ENCODE measurements at regions not wholly inside any gene's neighbourhood (a gene's known extent, or its start where the extent isn't known, plus 50 kb on each side); places are given as distances from the start of the nearest gene placed in this dataset.
"Not testable (repeated sequence)": the region's sequence is repeated elsewhere in the genome, so short reads cannot be mapped to it uniquely, and the experiment has no call there.

DNA sequence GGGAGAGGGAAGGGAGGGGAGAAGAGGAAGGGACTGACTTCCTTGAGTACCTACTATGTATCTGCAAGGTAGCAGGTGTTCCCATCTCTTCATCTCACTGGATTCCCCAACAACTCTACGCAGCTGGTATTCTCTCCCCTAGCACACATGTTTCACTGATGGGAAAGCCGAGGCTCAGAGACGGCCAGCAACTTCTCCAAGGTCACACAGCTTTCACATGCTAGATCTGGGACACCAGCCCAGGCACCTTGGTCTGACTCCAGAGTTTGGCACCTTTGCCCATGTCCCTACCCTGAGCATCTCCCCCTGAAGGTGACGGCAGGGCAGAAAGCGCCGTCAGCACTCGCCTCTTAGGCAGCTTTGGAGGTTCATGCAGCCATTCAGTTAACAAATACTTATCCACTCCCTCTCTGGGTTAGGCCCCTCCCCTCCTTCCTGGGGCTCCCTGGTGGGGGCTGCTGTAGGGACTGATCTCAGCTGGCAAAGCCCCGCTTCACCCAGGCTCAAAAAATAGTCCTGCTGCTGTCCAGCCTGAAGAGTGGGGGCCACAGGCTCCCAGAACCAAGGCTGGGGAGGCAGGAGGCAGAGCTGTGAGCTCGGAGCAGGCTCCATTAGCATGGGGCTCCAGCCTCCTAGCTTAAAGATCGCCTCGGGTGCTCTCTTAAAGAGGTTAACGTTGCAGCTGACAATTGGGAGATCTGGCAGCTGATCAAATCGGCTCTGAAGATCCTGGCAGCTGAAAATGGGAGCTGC lies 79.4 kb downstream of the IGLL1 start:
- DNase-seq = no peak

DNA sequence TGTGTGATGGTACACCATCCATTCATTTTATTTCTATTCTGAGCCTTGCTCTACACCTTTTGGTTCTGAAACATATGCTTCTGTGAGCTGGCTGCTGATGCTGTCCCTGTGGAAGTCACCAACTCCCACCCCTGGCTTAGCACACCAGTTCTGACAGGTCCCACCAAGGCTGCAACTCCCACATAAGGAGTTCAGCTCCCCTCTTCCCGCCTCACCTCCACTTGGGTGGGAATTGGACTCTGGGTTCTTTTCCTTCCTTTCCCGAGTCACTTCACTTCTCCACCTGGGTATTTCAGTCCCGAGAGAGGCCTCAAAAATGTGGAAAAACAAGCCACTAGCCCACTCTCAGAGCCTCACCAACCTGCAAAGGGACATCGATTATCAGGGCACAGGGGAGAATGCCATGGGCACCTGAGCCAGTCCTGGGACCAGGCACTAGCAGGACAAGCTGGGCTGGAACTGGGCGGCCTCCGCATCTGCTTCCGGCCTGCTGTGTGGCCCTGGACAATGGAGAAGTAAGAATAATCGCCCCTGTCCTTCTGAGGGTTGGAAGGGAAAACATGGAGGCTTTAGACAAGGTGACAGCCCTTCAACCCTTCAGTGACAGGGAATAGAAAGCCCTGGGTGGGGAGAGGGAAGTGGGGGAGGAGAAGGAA lies 80.1 kb downstream of the IGLL1 start:
- no peak for DNase-seq

DNA sequence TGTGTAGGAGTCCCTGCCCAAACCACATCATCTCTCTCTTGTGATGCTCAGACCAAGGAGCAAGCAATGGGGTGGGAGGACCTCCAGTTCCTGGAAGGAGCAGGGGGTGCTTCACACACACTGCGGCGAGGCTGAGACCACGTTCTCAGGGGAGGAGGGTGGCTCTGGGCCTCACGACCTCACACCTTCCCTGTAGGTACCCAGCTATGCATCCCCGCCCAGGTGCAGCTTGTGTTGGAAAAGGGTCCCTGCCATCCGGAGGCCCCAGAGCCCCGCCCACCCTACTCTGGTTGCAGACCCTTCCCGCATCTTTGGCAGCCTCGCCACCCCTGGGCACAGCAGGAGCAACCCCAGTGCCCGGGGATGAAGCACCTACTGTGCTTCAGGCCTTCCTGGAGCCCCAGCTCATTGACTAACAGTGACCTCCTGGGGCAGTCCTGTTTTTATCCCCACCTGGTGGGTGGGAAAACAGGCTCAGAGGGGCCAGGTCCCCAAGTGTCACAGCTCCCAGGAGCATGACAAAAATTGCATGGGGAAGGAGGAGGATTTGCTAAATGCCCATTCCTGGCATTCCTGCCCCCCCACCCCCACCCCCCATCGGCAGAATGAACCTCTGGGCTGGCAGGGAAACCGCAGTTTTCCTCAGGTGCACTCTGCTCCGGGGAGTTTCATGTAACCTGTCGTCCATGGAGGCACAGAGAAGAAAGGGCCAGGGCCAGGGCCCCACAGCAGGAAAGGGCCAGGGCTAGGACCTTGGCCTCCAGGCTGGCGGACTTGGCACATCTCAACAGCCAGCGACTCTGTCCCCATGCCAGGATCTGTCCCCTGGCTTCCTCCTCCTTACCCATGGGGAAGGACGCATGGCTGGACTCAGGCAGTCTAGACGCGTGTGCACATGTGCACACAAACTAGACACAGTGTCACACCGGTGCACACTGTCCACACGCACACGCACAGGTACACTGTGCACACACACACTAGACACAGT lies 81.0 kb downstream of the IGLL1 start:
- DNase-seq = no peak

DNA sequence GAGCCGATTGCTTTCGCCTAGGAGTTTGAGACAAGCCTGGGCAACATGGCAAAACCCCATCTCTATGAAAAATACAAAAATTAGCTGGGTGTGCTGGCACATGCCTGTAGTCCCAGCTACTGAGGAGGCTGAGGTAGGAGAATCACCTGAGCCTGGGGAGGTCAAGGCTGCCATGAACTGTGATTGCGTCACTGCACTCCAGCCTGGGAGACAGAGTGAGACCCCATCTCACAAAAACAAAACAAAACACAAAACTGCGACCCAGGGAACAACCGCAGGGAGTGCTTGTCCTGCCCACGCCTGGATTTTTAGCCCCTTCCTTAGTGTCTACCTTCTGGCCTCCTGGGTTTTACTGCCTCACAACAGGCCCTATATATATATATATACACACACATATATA lies 82.2 kb downstream of the IGLL1 start:
- DNase-seq = not testable (repeated sequence)

DNA sequence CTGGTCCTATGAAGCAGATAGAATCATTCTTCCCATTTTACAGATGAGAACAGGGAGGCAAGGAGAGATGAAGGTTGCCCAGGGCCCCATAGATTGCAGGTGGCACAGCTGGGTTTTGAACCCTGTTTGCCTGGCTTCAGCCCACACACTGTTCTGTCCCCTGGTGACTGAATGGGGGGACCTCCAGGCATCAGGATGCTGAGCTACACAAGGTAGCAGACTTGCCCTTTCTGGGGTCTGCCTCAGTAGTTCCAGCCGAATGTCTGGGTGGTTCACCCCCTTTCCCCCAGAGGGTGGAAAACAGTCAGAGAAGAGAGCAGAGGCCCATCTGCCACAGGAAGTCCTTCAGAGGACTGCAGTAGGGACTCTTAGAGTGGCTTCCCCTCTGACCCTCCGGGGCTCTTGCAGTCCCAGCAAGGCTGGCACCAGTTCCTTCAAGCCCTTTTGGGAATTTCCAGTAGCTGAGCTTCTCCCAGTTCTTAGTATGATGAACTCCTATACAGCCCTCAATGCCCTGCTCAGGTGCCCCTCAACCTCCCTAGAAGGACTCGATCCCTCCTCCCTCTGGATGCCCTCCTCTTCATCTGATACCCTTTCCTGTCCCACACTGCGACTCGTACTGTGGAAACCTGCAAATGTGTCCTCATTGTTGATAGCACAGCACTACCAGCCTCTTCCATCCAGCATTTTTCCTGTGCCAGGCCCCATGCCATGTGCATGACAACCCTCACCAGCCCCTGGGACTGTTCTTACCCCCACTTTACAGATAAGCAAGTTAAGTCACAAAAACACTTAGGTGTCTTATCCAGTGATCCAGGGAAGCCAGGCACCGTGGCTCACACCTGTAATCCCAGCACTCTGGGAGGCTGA lies 82.8 kb downstream of the IGLL1 start:
- DNase-seq = no peak

DNA sequence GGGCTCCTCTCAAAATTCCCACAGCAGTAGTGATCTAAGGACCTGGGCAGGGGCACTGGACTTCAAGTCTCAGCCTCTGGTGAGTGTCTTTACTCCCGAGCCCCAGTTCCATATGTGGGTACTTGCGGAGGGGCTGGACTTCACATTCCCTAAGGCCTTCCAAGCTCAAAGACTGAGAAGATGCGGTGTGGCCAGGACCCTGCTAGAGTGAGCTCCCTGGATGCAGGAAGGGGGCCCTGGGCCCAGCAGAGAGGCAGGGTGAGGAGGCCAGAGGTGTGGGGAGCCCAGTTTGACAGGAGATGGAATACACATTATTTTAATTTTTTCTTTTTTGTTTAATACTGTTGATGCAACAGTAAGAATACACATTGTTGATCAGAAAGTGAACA lies 83.7 kb downstream of the IGLL1 start:
- no peak for DNase-seq

DNA sequence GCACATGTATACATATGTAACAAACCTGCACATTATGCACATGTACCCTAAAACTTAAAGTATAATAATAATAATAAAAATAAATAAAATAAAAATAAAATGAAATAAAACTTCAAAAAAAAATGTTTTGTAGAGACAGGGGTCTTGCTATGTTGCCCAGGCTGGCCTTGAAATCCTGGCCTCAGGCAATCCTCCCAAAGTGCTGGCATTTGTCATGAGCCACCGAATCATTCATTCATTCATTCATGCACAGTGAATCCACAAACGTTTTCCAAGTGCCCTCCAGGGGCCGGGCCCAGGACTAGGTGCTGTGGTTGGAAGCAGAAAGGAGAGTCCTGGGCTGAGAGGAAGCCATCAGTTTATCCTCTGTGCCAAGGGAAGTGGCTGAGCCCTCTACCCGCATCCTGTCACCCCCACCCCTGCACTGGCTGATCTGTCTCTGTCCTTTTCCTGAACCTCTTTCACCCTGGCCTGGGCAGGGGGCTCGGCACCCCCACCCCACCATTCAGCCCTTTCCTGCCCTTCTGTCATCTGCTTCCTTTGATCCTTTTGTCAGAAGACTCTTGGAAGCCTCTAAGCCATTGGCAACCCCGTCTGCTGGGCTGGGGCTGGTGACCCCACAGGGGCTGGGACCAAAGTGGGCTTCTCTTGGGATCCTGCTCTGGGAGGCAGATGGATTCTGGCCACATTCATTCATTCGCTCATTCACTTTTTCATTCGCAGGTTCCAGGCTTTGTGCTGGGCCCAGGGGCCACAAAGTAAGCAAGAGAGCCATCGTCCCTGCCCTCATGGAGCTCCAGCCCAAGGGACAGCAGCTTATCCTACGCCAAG lies 84.3 kb downstream of the IGLL1 start:
- DNase-seq = no peak

DNA sequence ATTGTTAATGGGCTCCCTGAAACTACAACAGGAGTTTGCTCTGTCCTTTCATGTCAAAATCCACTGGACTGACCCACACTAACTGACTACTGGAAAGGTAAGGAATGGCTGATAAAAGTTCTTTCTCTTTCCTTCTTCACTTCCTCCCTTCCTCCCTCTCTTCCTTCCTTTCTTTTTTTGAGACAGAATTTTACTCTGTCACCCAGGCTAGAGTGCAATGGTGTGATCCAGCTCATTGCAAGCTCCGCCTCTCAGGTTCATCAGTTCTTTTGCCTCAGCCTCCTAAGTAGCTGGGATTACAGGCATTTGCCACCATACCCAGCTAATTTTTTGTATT lies 85.2 kb downstream of the IGLL1 start:
- DNase-seq = no peak

DNA sequence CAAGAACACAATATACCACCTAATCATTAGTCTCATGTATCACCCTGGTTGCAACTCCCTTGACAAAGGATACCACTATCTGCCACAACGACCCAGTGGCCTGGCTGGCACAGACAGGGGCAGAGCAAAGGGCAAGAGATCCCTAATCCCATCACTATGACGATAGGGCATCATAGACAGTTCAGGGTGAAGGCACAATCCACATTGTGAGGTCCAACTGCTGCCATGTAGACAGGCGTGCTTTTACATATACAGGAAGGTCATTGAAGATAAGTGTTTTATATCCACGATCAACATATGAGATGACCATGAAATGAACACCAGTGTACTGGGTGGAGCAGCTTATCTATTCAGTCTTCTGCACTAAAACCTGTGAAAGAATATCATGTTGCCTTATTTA lies 94.6 kb downstream of the IGLL1 start:
- no peak for DNase-seq

DNA sequence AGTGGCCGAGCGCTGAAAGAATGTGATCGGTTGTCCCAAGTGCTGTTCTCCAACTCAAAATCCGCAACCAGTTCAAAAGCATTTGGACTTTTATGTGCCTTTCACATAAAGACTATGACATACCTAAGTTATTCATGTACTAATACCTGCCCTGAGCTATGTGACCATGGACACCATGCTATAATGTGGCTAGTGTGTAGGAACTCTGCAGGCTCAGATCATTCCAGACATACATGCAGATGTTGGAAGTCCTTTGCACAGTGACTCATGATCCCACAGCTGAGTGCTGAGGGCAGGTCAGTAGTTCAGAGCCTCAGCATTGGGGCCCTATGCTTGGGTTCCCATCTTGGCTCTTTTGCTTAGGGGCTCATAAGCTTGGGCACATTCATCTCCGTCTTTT lies 95.4 kb downstream of the IGLL1 start:
- no peak for DNase-seq

DNA sequence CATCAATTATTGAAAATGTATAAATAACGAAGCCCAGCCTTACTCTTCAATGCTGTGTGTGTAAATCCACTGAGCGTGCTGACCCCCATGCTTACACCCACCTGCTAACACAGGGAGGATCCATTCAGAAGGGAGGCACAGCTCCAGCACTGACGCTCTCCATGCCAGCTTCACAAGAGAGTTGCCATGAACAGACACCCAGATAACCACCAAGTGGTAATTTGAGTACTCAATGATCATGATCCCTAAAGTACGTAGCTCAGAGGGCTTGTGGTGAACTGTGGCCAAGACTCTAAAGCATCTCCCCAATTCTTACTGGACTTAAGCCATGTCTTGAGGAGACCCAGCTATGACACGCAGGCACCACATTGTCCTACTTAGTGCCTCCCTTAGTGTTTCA lies 98.7 kb downstream of the IGLL1 start:
- DNase-seq = no peak

DNA sequence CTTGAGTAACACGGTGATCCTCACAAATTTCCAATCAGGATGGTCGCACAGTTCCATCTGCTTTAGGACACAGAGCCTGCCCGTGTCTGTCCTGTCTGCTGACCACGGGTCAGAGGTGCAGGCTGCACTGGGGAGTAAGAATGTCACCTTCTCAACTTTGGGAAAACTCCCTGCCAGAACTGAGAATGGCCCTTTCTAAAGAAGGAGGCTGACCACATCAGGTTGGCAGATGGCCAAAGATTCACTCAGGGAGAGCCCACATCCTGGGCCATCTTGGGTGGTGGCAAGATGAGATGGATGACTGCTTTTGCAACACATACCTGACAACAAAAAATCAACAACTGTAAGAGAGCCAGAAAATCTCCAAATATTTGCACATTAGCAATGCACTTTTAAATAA lies 101.9 kb downstream of the IGLL1 start:
- no peak for DNase-seq

DNA sequence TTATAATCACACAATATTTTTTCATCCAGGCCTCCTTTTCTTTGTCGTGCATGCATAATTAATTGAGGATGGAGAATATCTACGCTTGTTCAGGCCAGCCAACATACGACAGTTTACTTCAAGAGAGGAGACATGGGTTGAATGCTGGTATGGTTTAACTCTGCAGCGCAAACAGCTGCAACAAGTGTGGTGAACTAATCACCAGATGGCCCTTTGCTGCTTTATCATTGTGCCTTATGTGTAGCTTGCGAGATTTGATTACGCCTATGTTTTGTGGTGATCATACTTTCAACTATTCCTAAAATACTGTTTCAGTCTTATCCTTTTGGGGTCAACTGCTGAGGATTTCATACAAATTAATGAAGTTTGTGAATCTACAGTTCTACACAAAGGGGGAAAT lies 105.6 kb downstream of the IGLL1 start:
- DNase-seq = not testable (repeated sequence)

DNA sequence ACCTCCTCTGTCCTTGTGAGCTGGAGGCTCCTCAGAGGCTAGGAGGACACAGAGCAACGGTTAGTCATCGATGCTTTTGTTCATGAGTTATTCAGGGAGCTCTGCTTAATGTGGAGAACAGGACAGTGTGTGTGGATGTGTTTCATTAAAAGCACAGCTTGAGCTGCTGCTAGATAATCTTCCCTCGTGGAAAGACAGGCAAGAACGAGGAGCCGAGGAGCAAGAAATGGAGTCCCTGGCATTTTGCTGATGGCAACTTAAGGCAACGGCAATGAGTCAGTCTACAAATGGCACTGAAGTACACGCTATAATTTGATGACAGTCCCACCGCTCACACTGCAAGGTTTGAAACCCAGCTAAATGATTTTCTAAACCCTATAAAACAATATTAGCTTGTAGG lies 106.2 kb downstream of the IGLL1 start:
- no peak for DNase-seq

DNA sequence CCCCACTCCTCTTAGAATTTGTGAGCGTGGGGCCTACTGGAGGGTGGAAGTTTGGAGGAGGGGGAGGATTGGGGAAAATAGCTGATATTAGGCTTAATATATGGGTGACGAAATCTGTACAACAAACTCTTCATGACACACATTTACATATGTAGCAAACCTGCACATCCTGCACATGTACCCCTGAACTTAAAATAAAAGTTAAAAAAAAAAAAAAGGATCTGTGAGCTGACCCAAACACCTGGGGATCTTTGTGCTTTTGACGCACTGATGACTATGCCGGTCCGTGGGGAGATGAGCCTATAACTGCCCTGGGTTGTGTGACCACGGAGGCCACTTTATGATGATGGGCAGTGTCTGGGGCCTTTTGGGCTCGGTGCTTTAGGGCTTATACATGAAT lies 107.7 kb downstream of the IGLL1 start:
- not testable (repeated sequence) for DNase-seq

DNA sequence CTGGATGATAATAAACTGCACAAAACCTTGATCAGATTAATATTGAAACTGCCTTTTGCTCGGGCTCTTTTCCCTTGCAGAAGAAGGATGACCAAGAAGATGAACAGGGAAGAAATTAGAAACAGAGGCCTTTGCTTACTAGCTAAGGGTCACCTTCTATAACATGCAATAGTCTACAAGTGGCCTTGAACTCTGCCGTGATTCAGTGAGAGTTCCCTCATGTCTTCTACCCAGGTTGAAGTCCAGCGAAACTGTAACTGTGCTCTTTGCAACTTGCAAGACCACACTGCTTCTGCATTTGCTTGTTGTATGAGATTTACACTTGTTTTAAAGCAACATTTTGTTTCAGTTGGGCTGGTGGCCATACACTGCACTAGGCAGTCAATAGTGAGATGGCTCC lies 108.4 kb downstream of the IGLL1 start:
- no peak for DNase-seq

DNA sequence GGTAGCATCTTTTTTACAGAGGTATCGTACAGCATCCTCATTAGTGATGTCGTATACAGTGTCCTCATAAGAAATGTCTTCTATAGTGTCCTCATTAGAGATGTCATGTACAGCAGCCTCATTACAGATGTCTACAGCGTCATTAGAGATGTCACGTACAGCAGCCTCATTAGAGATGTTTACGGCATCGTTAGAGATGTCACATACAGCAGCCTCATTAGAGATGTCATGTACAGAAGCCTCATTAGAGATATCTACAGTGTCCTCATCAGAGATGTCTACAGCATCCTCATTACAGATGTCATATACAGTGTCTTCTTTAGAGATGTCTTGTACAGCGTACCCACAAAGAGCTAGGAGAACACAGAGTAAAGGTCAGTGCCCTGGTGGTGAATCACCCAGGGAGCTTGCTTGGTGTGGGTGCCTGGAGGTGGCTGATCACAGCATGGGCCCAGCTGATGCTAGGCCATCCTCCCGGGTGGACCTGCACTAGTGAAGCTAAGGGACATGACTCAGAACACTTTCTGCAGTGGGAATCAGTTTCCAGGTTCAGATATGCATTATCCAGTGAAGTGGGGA lies 109.2 kb downstream of the IGLL1 start:
- DNase-seq = no peak

DNA sequence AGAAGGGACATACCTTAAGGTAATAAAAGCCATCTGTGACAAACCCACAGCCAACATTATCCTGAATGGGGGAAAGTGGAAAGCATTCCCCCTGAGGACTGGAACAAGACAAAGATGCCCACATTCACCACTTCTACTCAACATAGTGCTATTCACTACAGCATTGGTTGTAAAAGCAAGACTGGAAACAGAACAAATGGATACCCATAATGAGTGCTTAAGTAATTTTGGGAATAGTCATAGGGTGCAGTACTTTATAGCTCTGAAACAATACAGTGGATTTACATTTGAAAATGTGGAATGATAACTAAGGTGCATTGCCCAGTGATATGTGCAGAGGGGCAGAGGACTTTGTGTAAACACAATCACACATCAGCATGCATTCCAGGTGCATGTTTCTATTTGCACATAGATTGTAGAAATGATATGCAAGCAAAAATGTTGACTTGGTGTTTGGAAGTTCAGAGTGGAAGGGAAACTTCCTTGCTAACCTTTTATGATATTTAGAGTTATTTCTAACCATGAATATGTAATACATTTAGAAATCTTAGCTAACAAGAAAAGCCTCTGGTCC lies 112.3 kb downstream of the IGLL1 start:
- DNase-seq = no peak

DNA sequence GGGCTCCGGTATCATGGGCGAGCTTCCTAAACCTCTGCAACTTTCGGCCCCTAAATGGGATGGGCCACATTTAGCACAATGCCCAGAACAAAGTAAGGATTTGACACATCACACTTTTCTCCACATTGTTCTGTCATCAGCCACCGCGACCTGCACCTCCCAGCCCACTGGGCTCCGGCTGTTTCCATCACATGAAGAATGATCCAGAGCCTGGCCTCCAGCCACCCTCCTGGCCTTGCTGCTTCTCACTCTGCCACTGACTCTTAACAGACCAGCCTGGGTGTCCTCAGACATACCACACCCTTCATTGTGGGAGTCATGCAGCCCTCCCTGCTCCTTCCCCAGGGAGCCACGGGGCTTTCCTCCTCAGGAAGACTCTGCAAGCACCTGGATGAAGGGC lies 113.7 kb downstream of the IGLL1 start:
- no peak for DNase-seq

DNA sequence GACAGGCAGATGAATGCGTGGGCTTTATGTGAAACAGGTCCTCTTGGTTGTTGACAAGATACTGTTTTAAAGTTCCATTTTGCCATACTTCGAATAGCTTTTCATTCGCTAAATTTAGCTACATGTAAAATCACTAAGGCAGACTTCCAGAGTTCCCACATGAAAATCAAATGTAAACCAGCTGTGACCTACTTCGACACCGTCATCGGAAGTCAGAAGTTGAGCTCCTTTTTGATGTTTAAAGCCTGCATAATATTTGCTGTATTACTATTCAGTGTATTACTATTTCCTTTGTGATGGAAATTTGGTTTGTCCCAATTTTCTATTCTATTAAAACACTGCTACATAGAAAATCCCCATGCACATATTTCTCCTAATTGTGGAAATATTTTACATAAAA lies 115.3 kb downstream of the IGLL1 start:
- not testable (repeated sequence) for DNase-seq

DNA sequence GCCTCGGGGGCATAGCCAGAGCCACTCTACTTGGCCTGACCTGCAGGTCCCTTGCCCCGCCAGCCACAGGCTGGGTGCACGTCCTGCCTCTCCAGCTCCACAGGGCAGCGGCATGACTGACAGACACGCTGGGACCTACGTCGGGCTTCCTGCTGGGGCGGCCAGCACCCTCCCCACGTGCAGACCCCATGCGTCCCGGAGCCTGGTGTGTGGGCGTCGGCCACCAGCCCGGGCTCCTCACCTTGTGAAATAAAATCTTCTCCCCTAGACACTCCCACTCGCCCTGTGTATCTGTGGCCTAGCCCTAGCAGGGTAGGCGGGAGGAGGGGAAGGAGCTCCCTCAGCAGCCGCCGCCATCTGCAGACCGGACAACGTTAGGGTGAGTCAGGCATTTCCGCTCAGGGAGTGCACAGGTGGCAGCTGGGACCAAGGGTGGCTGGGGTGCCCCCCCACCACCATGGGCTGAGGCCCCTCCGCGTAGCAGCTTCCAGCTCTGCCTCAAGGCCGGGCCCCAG lies 119.5 kb downstream of the IGLL1 start:
- not testable (repeated sequence) for DNase-seq
